ENCODE measurements at regions not wholly inside any gene's neighbourhood (a gene's known extent, or its start where the extent isn't known, plus 50 kb on each side); places are given as distances from the start of the nearest gene placed in this dataset.
A peak's percentile ranks its signal among the peaks of the same experiment; 100 is the strongest.
"Not testable (repeated sequence)": the region's sequence is repeated elsewhere in the genome, so short reads cannot be mapped to it uniquely, and the experiment has no call there.

- not testable (repeated sequence) for H3K9ac ChIP-seq (ENCODE audit: low read length in 5 of 5); H3K36me3 ChIP-seq (ENCODE audit: control insufficient read depth in 5 of 5, insufficient read depth in 5 of 5, low read length in 5 of 5); H3K4me3 ChIP-seq (ENCODE audit: low read depth in 1 of 5, low read length in 5 of 5); H3K9me3 ChIP-seq (ENCODE audit: control insufficient read depth in 5 of 5, low read length in 5 of 5); H3K27me3 ChIP-seq (ENCODE audit: control insufficient read depth in 5 of 5, insufficient read depth in 4 of 5, low read length in 5 of 5); H3K4me1 ChIP-seq (ENCODE audit: control insufficient read depth in 5 of 5, insufficient read depth in 5 of 5, low read length in 5 of 5)
- H3K27ac ChIP-seq (ENCODE audit: low read depth, low read length): peak overlapping the region; percentile 30
Observed at GRCh38 chr1:149635290-149635899, 51.7 kb downstream of the PPIAL4C start.

DNA sequence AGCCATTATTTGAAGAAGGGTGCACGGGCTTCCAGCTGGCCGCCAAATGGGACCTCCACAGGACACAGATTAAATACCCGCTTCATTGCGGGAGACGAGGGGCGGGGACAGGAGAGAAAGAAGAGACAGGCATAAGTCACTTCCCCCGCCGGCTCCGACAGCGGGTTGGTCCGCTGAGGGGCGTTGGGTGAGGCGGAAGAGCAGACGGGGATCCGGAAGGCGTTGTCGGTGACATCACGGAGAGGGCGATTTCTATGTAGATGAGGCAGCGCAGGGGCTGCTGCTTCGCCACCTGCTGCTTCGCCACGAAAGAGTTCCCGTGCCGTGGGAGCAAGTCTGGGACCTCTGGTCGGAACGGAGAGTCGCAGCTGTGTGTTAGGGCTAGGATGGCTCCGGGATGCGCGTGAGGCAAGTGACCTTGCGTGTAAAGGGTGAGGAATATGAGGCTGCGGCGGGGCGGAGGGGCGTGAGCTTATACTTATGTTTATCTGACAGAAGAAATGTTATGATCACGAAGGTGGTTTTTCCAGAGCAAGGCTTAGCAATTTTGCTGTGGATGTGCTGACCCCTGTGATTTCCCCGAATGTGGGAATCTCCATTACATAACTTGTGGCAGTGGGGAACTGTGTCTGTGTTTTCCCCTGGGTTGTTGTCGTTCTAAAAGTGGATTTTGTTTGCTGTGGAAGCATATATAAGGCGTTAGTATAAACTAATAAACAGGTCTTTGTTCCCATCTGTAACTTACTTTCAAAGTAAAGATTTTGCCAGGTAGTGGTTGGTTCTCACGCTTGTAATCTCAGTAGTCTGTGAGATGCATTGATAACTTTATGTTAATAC, 52.9 kb downstream of the PPIAL4C start:
- H3K27ac ChIP-seq (ENCODE audit: low read depth, low read length): peak overlapping the region; percentile 83
- not testable (repeated sequence) for H3K9me3 ChIP-seq (ENCODE audit: control insufficient read depth in 5 of 5, low read length in 5 of 5); H3K36me3 ChIP-seq (ENCODE audit: control insufficient read depth in 5 of 5, insufficient read depth in 5 of 5, low read length in 5 of 5); H3K4me1 ChIP-seq (ENCODE audit: control insufficient read depth in 5 of 5, insufficient read depth in 5 of 5, low read length in 5 of 5); H3K27me3 ChIP-seq (ENCODE audit: control insufficient read depth in 5 of 5, insufficient read depth in 4 of 5, low read length in 5 of 5)
- H3K9ac ChIP-seq (ENCODE audit: low read length in 5 of 5): peak overlapping the region in 4 of 5 donors; percentile 39 to 76 (median 58)
- peak overlapping the region; percentile 52 to 72 (median 63) for H3K4me3 ChIP-seq (ENCODE audit: low read depth in 1 of 5, low read length in 5 of 5)

- not testable (repeated sequence) for H3K4me1 ChIP-seq (ENCODE audit: control insufficient read depth in 5 of 5, insufficient read depth in 5 of 5, low read length in 5 of 5); H3K27ac ChIP-seq (ENCODE audit: low read depth, low read length); H3K9me3 ChIP-seq (ENCODE audit: control insufficient read depth in 5 of 5, low read length in 5 of 5); H3K27me3 ChIP-seq (ENCODE audit: control insufficient read depth in 5 of 5, insufficient read depth in 4 of 5, low read length in 5 of 5); H3K4me3 ChIP-seq (ENCODE audit: low read depth in 1 of 5, low read length in 5 of 5); H3K9ac ChIP-seq (ENCODE audit: low read length in 5 of 5); H3K36me3 ChIP-seq (ENCODE audit: control insufficient read depth in 5 of 5, insufficient read depth in 5 of 5, low read length in 5 of 5)
Observed at GRCh38 chr1:149638481-149638880, 54.8 kb downstream of the PPIAL4C start.

GRCh38 chr1:149638901-149639658, 55.4 kb downstream of the PPIAL4C start:
- not testable (repeated sequence) for H3K4me1 ChIP-seq (ENCODE audit: control insufficient read depth in 5 of 5, insufficient read depth in 5 of 5, low read length in 5 of 5); H3K27ac ChIP-seq (ENCODE audit: low read depth, low read length); H3K36me3 ChIP-seq (ENCODE audit: control insufficient read depth in 5 of 5, insufficient read depth in 5 of 5, low read length in 5 of 5); H3K9me3 ChIP-seq (ENCODE audit: control insufficient read depth in 5 of 5, low read length in 5 of 5); H3K27me3 ChIP-seq (ENCODE audit: control insufficient read depth in 5 of 5, insufficient read depth in 4 of 5, low read length in 5 of 5); H3K4me3 ChIP-seq (ENCODE audit: low read depth in 1 of 5, low read length in 5 of 5); H3K9ac ChIP-seq (ENCODE audit: low read length in 5 of 5)

- H3K9me3 ChIP-seq (ENCODE audit: control insufficient read depth in 5 of 5, low read length in 5 of 5); H3K4me1 ChIP-seq (ENCODE audit: control insufficient read depth in 5 of 5, insufficient read depth in 5 of 5, low read length in 5 of 5); H3K36me3 ChIP-seq (ENCODE audit: control insufficient read depth in 5 of 5, insufficient read depth in 5 of 5, low read length in 5 of 5); H3K27ac ChIP-seq (ENCODE audit: low read depth, low read length); H3K27me3 ChIP-seq (ENCODE audit: control insufficient read depth in 5 of 5, insufficient read depth in 4 of 5, low read length in 5 of 5); H3K9ac ChIP-seq (ENCODE audit: low read length in 5 of 5); H3K4me3 ChIP-seq (ENCODE audit: low read depth in 1 of 5, low read length in 5 of 5): not testable (repeated sequence)
Observed at GRCh38 chr1:149641179-149641578, 57.5 kb downstream of the PPIAL4C start.

- H3K27ac ChIP-seq (ENCODE audit: low read depth, low read length); H3K9me3 ChIP-seq (ENCODE audit: control insufficient read depth in 5 of 5, low read length in 5 of 5); H3K4me3 ChIP-seq (ENCODE audit: low read depth in 1 of 5, low read length in 5 of 5); H3K27me3 ChIP-seq (ENCODE audit: control insufficient read depth in 5 of 5, insufficient read depth in 4 of 5, low read length in 5 of 5); H3K4me1 ChIP-seq (ENCODE audit: control insufficient read depth in 5 of 5, insufficient read depth in 5 of 5, low read length in 5 of 5); H3K36me3 ChIP-seq (ENCODE audit: control insufficient read depth in 5 of 5, insufficient read depth in 5 of 5, low read length in 5 of 5); H3K9ac ChIP-seq (ENCODE audit: low read length in 5 of 5): not testable (repeated sequence)
Observed at GRCh38 chr1:149644818-149645217, 61.2 kb downstream of the PPIAL4C start.

GRCh38 chr1:149646360-149647017, 62.8 kb downstream of the PPIAL4C start:
- H3K9me3 ChIP-seq (ENCODE audit: control insufficient read depth in 5 of 5, low read length in 5 of 5); H3K27me3 ChIP-seq (ENCODE audit: control insufficient read depth in 5 of 5, insufficient read depth in 4 of 5, low read length in 5 of 5); H3K36me3 ChIP-seq (ENCODE audit: control insufficient read depth in 5 of 5, insufficient read depth in 5 of 5, low read length in 5 of 5); H3K9ac ChIP-seq (ENCODE audit: low read length in 5 of 5); H3K4me1 ChIP-seq (ENCODE audit: control insufficient read depth in 5 of 5, insufficient read depth in 5 of 5, low read length in 5 of 5); H3K27ac ChIP-seq (ENCODE audit: low read depth, low read length): not testable (repeated sequence)
- H3K4me3 ChIP-seq (ENCODE audit: low read depth in 1 of 5, low read length in 5 of 5): peak overlapping the region in 3 of 5 donors; percentile 29 to 51 (median 39)

DNA sequence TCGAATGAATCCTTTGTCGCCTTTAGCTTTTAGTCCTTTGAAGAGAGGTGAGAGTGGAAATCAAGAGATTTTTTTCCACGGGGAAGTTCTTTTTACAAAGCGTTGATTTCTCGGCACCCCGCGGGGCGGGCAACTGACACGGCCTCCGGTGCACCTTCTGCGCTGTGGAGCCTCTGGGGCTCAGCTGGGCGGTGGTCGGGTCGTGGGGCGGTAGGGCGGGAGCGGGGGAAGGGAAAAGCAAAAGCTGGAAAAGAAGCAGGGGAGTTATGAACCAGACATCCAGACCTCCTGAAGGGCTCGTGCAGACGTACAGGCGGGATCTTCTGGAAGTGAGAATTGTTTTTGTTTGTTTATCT, 63.3 kb downstream of the PPIAL4C start:
- H3K4me1 ChIP-seq (ENCODE audit: control insufficient read depth in 5 of 5, insufficient read depth in 5 of 5, low read length in 5 of 5); H3K27ac ChIP-seq (ENCODE audit: low read depth, low read length); H3K9me3 ChIP-seq (ENCODE audit: control insufficient read depth in 5 of 5, low read length in 5 of 5); H3K9ac ChIP-seq (ENCODE audit: low read length in 5 of 5); H3K27me3 ChIP-seq (ENCODE audit: control insufficient read depth in 5 of 5, insufficient read depth in 4 of 5, low read length in 5 of 5); H3K36me3 ChIP-seq (ENCODE audit: control insufficient read depth in 5 of 5, insufficient read depth in 5 of 5, low read length in 5 of 5): not testable (repeated sequence)
- peak overlapping the region in 1 of 5 donors; percentile 27 for H3K4me3 ChIP-seq (ENCODE audit: low read depth in 1 of 5, low read length in 5 of 5)

- not testable (repeated sequence) for H3K9me3 ChIP-seq (ENCODE audit: control insufficient read depth in 5 of 5, low read length in 5 of 5); H3K9ac ChIP-seq (ENCODE audit: low read length in 5 of 5); H3K4me3 ChIP-seq (ENCODE audit: low read depth in 1 of 5, low read length in 5 of 5); H3K27ac ChIP-seq (ENCODE audit: low read depth, low read length); H3K36me3 ChIP-seq (ENCODE audit: control insufficient read depth in 5 of 5, insufficient read depth in 5 of 5, low read length in 5 of 5); H3K4me1 ChIP-seq (ENCODE audit: control insufficient read depth in 5 of 5, insufficient read depth in 5 of 5, low read length in 5 of 5); H3K27me3 ChIP-seq (ENCODE audit: control insufficient read depth in 5 of 5, insufficient read depth in 4 of 5, low read length in 5 of 5)
Observed at GRCh38 chr1:149657750-149658149, 74.1 kb downstream of the PPIAL4C start.

GRCh38 chr1:149658175-149658574, 74.5 kb downstream of the PPIAL4C start:
- not testable (repeated sequence) for H3K9me3 ChIP-seq (ENCODE audit: control insufficient read depth in 5 of 5, low read length in 5 of 5); H3K4me1 ChIP-seq (ENCODE audit: control insufficient read depth in 5 of 5, insufficient read depth in 5 of 5, low read length in 5 of 5); H3K4me3 ChIP-seq (ENCODE audit: low read depth in 1 of 5, low read length in 5 of 5); H3K36me3 ChIP-seq (ENCODE audit: control insufficient read depth in 5 of 5, insufficient read depth in 5 of 5, low read length in 5 of 5); H3K27ac ChIP-seq (ENCODE audit: low read depth, low read length); H3K27me3 ChIP-seq (ENCODE audit: control insufficient read depth in 5 of 5, insufficient read depth in 4 of 5, low read length in 5 of 5); H3K9ac ChIP-seq (ENCODE audit: low read length in 5 of 5)

Measured in subcutaneous abdominal adipose tissue (tissue), 5 donors.